HEK293T (cell line): ENCODE measurements at regions not wholly inside any gene's neighbourhood (a gene's known extent, or its start where the extent isn't known, plus 50 kb on each side); places are given as distances from the start of the nearest gene placed in this dataset.

Source experiments
- CTCF ChIA-PET: fragments of 350-600 bp; formaldehyde crosslinking; extraction: SDS; loops from one replicate; lab custom pipeline; 2021; ENCODE audit warnings: antibody characterized with exemption, inconsistent platforms; lab: Yijun Ruan, JAX
- POLR2A ChIA-PET: fragments of 350-600 bp; formaldehyde crosslinking; extraction: SDS; loops from one replicate; lab custom pipeline; 2020; ENCODE audit warnings: antibody characterized with exemption, inconsistent platforms; lab: Yijun Ruan, JAX
- DNase-seq: peaks from one replicate; pipeline ENCODE4 v3.0.0; 2012; ENCODE audit warnings: mixed read lengths; ENCODE audit errors: extremely low spot score
- ARNT ChIP-seq: fragments of 450-650 bp; IDR thresholded peaks from 2 replicates; pipeline ENCODE4 v1.6.1; 2017; ENCODE audit warnings: mild to moderate bottlenecking
- BHLHE40 ChIP-seq: fragments of 450-650 bp; IDR thresholded peaks from 2 replicates; pipeline ENCODE4 v1.6.1; 2016; ENCODE audit warnings: mild to moderate bottlenecking, moderate library complexity, borderline replicate concordance
- CTBP1 ChIP-seq: fragments of 450-650 bp; IDR thresholded peaks from 2 replicates; pipeline ENCODE4 v1.6.1; 2016; ENCODE audit warnings: borderline replicate concordance
- ELF4 ChIP-seq: fragments of 450-650 bp; IDR thresholded peaks from 2 replicates; pipeline ENCODE4 v1.6.1; 2017; ENCODE audit warnings: antibody characterized with exemption
- FOXA1 ChIP-seq: fragments of 450-650 bp; IDR thresholded peaks from 2 replicates; pipeline ENCODE4 v1.6.1; 2016; ENCODE audit warnings: mild to moderate bottlenecking
- FOXK2 ChIP-seq: fragments of 450-650 bp; IDR thresholded peaks from 2 replicates; pipeline ENCODE4 v1.6.1; 2016; ENCODE audit warnings: mild to moderate bottlenecking
- FOXM1 ChIP-seq: fragments of 450-650 bp; IDR thresholded peaks from 2 replicates; pipeline ENCODE4 v1.6.1; 2017; ENCODE audit warnings: mild to moderate bottlenecking, borderline replicate concordance
- HDGF ChIP-seq: fragments of 450-650 bp; IDR thresholded peaks from 2 replicates; pipeline ENCODE4 v1.6.1; 2017; ENCODE audit warnings: antibody characterized with exemption, borderline replicate concordance
- L3MBTL2 ChIP-seq: fragments of 450-650 bp; conservative IDR thresholded peaks from 2 replicates; pipeline ENCODE4 v1.6.1; 2016; ENCODE audit warnings: mild to moderate bottlenecking
- LEF1 ChIP-seq: fragments of 450-650 bp; IDR thresholded peaks from 2 replicates; pipeline ENCODE4 v1.6.1; 2017; ENCODE audit warnings: mild to moderate bottlenecking, borderline replicate concordance
- NFRKB ChIP-seq: fragments of 450-650 bp; IDR thresholded peaks from 2 replicates; pipeline ENCODE4 v1.6.1; 2016; ENCODE audit warnings: mild to moderate bottlenecking, moderate library complexity
- PKNOX1 ChIP-seq: fragments of 450-650 bp; IDR thresholded peaks from 2 replicates; pipeline ENCODE4 v1.6.1; 2016
- SP1 ChIP-seq: fragments of 450-650 bp; IDR thresholded peaks from 2 replicates; pipeline ENCODE4 v1.6.1; 2017
- SUZ12 ChIP-seq: fragments of 450-650 bp; IDR thresholded peaks from 2 replicates; pipeline ENCODE4 v1.6.1; 2016; ENCODE audit warnings: mild to moderate bottlenecking
- TARDBP ChIP-seq: fragments of 450-650 bp; IDR thresholded peaks from 2 replicates; pipeline ENCODE4 v1.6.1; 2016
- ZNF384 ChIP-seq: fragments of 450-650 bp; IDR thresholded peaks from 2 replicates; pipeline ENCODE4 v1.6.1; 2016

- POLR2A ChIA-PET, result no interaction called here
- CTCF ChIA-PET, result interaction anchor here (0.6 kb wide), 1 partner anchor 61 kb away, joined by 4 read pairs; no protein-coding TSS in a partner anchor
- no peak for DNase-seq
- TF ChIP-seq L3MBTL2 (no peak), SUZ12 (no peak), LEF1 (no peak), BHLHE40 (no peak), FOXA1 (no peak)
These were observed 158.0 kb upstream of the RTL1 start for GRCh38 chr14:101061411-101062064.

GRCh38 chr14:101062065-101062450, 158.5 kb upstream of the RTL1 start:
- DNase-seq, result no peak
- POLR2A ChIA-PET, result no interaction called here
- TF ChIP-seq L3MBTL2 (no peak), FOXK2 (no peak), CTBP1 (no peak), HDGF (no peak), SP1 (no peak), TARDBP (no peak), BHLHE40 (no peak), PKNOX1 (no peak), ARNT (no peak)
- CTCF ChIA-PET, result interaction anchor here (0.6 kb wide), 1 partner anchor 61 kb away, joined by 4 read pairs; no protein-coding TSS in a partner anchor

- TF ChIP-seq FOXM1, result no peak
- TF ChIP-seq SUZ12, result no peak
- TF ChIP-seq SP1, result no peak
- no peak for TF ChIP-seq L3MBTL2
- TF ChIP-seq HDGF, result no peak
- TF ChIP-seq LEF1, result no peak
- TF ChIP-seq CTBP1, result no peak
- TF ChIP-seq TARDBP, result no peak
- TF ChIP-seq BHLHE40, result no peak
- POLR2A ChIA-PET, result no interaction called here
- DNase-seq, result no peak
- CTCF ChIA-PET, result no interaction called here
These were observed 159.1 kb upstream of the RTL1 start for GRCh38 chr14:101062601-101063000.

- TF ChIP-seq FOXK2 (no peak), HDGF (no peak), FOXA1 (no peak), TARDBP (no peak), ZNF384 (no peak), ELF4 (no peak)
- ChIA-PET POLR2A (no interaction called here), CTCF (no interaction called here)
- DNase-seq, result no peak
These were observed 159.6 kb upstream of the RTL1 start for GRCh38 chr14:101063121-101063520.

- no peak for TF ChIP-seq NFRKB
- no peak for TF ChIP-seq SUZ12
- no peak for TF ChIP-seq HDGF
- TF ChIP-seq SP1, result no peak
- no peak for TF ChIP-seq FOXK2
- TF ChIP-seq LEF1, result no peak
- TF ChIP-seq FOXM1, result no peak
- no peak for TF ChIP-seq L3MBTL2
- no peak for TF ChIP-seq PKNOX1
- TF ChIP-seq ELF4, result no peak
- TF ChIP-seq ARNT, result no peak
- no peak for TF ChIP-seq ZNF384
- TF ChIP-seq CTBP1, result no peak
- no peak for TF ChIP-seq BHLHE40
- TF ChIP-seq TARDBP, result no peak
- TF ChIP-seq FOXA1, result no peak
- no peak for DNase-seq
- ChIA-PET CTCF (no interaction called here), POLR2A (no interaction called here)
These were observed 160.7 kb upstream of the RTL1 start for GRCh38 chr14:101064121-101064661.

GRCh38 chr14:101064718-101065117, 161.2 kb upstream of the RTL1 start:
- no peak for DNase-seq
- no peak for TF ChIP-seq CTBP1
- TF ChIP-seq BHLHE40, result no peak
- TF ChIP-seq SUZ12, result no peak
- TF ChIP-seq LEF1, result no peak
- no peak for TF ChIP-seq L3MBTL2
- ChIA-PET CTCF (no interaction called here), POLR2A (no interaction called here)

GRCh38 chr14:101065246-101065645, 161.7 kb upstream of the RTL1 start:
- ChIA-PET CTCF (no interaction called here), POLR2A (no interaction called here)
- no peak for DNase-seq
- TF ChIP-seq ARNT, result no peak
- no peak for TF ChIP-seq HDGF
- no peak for TF ChIP-seq SP1
- TF ChIP-seq ZNF384, result no peak
- TF ChIP-seq ELF4, result no peak
- TF ChIP-seq L3MBTL2, result no peak
- TF ChIP-seq FOXA1, result no peak
- no peak for TF ChIP-seq SUZ12
- no peak for TF ChIP-seq NFRKB
- TF ChIP-seq FOXM1, result no peak
